Breast epithelium (tissue), 3 donors: ENCODE measurements at regions not wholly inside any gene's neighbourhood (a gene's known extent, or its start where the extent isn't known, plus 50 kb on each side); places are given as distances from the start of the nearest gene placed in this dataset.

Source experiments
- POLR2A ChIP-seq: fragments of 450-650 bp; IDR thresholded peaks from one replicate; pipeline ENCODE4 v1.6.1; 2016; ENCODE audit warnings: antibody characterized with exemption, mild to moderate bottlenecking, moderate library complexity
- TF ChIP-seq, protein P1 (sequence below), 3 donors: fragments of 450-650 bp; IDR thresholded peaks; one replicate each; pipeline ENCODE4 v1.5.1; 2016 to 2017; ENCODE audit warnings: antibody characterized with exemption in 3 of 3, mild to moderate bottlenecking in 3 of 3, moderate library complexity in 3 of 3

- TF ChIP-seq, protein P1, sequence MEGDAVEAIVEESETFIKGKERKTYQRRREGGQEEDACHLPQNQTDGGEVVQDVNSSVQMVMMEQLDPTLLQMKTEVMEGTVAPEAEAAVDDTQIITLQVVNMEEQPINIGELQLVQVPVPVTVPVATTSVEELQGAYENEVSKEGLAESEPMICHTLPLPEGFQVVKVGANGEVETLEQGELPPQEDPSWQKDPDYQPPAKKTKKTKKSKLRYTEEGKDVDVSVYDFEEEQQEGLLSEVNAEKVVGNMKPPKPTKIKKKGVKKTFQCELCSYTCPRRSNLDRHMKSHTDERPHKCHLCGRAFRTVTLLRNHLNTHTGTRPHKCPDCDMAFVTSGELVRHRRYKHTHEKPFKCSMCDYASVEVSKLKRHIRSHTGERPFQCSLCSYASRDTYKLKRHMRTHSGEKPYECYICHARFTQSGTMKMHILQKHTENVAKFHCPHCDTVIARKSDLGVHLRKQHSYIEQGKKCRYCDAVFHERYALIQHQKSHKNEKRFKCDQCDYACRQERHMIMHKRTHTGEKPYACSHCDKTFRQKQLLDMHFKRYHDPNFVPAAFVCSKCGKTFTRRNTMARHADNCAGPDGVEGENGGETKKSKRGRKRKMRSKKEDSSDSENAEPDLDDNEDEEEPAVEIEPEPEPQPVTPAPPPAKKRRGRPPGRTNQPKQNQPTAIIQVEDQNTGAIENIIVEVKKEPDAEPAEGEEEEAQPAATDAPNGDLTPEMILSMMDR (IDR thresholded peaks at IDR 0.05), result no peak
- TF ChIP-seq POLR2A, result no peak
Observed at GRCh38 chr1:55846051-55846450, 630.9 kb upstream of the USP24 start.
